ENCODE measurements at regions not wholly inside any gene's neighbourhood (a gene's known extent, or its start where the extent isn't known, plus 50 kb on each side); places are given as distances from the start of the nearest gene placed in this dataset.

DNA sequence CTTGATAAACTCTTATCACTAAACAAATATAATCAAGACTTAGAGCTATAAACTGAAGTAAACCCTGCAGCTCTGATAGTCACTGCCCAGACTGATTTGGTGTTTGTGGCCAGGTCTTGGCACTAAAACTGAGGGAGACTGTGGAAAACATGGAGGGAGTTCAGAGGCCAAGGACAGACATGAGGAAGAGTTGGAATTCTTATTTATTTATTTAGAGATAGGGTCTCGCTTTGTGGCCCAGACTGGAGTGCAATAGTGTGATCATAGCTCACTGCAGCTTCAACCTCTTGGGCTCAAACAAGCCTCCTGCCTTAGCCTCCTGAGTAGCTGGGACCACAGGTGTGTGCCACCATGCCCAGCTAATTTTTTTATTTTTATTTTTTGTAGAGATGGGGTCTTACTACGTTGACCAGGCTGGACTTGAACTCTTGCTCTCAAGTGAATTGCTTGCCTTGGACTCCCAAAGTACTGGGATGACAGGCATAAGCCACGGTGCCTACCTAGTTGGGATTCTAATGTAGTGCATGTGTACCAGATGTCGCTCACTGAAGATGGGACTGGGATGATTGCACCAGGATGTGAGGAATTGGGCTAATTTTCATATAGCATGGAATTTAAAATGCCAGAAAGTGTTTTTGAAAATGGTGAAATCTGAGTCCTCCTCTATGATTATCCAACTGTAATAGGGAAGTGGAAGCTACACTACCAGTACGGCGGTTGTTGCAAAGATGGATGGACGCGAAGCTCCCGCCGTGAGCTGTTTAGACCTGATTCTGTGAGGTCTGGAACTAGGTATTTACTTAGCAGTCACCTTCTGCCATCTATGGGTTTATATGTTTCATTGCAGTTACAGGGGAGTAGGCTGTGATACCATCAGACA is 52.7 kb upstream of the CTLA4 start:
- peak; percentile 64 for DNase-seq

DNA sequence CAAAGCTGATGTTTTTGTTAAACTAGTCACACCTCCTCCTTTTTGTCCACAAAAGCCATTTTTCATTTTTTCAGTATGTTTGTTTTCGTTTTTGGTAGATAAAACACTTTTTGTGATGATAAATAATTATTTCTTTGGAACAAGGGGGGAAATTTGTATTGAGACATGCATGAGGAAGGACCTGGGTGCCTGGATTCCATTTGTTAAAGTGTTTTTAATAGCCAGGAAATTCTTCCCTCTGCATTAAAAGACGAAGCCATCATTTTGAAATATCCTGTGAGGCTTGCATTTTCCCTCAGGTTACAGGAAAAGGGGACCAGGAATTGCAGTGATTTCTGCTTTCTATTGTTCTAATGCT is 52.1 kb upstream of the CTLA4 start:
- no peak for DNase-seq

DNA sequence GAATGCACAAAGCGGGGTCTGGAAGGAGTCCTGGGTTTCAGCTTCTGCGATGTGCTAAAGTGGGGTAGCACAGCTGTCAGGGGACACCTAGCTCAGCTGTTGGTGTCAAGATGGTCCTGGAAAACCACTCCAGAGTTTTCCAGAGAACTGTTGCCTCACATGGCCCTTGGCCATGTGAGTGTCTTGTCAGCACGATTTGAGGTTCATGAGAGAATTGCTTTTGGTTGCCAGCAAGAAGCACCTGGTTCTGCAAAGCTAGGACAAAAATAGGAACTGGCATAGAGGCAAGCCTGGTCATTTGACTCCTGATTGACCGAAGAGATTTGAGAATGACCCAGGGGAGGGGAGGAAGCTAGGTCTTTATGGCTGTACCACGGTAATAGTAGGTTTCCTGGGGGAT is 50.4 kb upstream of the CTLA4 start:
- no peak for DNase-seq

Data from stimulated activated CD8-positive, alpha-beta memory T cell treated with anti-CD3 and anti-CD28 coated beads, Interleukin-4, amount 100 ng/mL, for 48 hours (primary cell).